PFSK-1 (cell line): ENCODE measurements at regions not wholly inside any gene's neighbourhood (a gene's known extent, or its start where the extent isn't known, plus 50 kb on each side); places are given as distances from the start of the nearest gene placed in this dataset.

Experiments
- TAF1 ChIP-seq: IDR thresholded peaks from 2 replicates; pipeline ENCODE4 v1.6.1; 2012; ENCODE audit warnings: low read length, control low read depth, borderline replicate concordance; ENCODE audit not compliant: insufficient read depth
- TF ChIP-seq, protein P1 (sequence below), 2 experiments: IDR thresholded peaks; 2 replicates each; pipeline versions ENCODE4 v1.6.1 to v1.8.0; 2011 to 2012; ENCODE audit warnings: low read depth in 2 of 2, low read length in 2 of 2, control low read depth in 1 of 2, inconsistent platforms in 1 of 2, mild to moderate bottlenecking in 1 of 2, moderate library complexity in 1 of 2; ENCODE audit not compliant: insufficient read depth in 1 of 2

- TF ChIP-seq, protein P1, sequence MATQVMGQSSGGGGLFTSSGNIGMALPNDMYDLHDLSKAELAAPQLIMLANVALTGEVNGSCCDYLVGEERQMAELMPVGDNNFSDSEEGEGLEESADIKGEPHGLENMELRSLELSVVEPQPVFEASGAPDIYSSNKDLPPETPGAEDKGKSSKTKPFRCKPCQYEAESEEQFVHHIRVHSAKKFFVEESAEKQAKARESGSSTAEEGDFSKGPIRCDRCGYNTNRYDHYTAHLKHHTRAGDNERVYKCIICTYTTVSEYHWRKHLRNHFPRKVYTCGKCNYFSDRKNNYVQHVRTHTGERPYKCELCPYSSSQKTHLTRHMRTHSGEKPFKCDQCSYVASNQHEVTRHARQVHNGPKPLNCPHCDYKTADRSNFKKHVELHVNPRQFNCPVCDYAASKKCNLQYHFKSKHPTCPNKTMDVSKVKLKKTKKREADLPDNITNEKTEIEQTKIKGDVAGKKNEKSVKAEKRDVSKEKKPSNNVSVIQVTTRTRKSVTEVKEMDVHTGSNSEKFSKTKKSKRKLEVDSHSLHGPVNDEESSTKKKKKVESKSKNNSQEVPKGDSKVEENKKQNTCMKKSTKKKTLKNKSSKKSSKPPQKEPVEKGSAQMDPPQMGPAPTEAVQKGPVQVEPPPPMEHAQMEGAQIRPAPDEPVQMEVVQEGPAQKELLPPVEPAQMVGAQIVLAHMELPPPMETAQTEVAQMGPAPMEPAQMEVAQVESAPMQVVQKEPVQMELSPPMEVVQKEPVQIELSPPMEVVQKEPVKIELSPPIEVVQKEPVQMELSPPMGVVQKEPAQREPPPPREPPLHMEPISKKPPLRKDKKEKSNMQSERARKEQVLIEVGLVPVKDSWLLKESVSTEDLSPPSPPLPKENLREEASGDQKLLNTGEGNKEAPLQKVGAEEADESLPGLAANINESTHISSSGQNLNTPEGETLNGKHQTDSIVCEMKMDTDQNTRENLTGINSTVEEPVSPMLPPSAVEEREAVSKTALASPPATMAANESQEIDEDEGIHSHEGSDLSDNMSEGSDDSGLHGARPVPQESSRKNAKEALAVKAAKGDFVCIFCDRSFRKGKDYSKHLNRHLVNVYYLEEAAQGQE (IDR thresholded peaks at IDR 0.05; ENCODE audit: insufficient read depth in 1 of 2, low read depth in 2 of 2, low read length in 2 of 2), result no peak
- no peak for TF ChIP-seq TAF1
These were observed 1241.3 kb downstream of the MAT2B start for GRCh38 chr5:164746723-164747122.
